ENCODE measurements at regions not wholly inside any gene's neighbourhood (a gene's known extent, or its start where the extent isn't known, plus 50 kb on each side); places are given as distances from the start of the nearest gene placed in this dataset.

DNA sequence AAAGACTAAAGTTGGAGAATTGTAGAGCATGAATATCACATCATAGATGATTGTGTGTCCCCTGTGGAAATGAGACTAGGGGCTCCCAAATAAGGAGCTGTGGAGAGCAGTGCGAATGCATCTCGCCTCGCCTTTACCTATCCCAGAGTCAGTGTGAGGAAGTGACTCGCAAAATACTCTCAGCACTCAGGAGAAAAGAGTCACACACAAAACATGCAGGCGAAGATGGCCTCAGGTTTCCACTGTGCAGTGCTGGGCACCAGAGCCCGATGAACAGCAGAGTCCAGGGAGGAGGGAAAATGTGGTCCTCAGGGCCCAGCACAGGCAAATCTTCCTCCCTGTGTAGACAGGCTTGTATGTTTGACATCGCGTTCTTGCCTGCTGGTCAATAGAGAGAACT lies 126.5 kb upstream of the AFDN start:
- TF ChIP-seq TAF1 (IDR thresholded peaks at IDR 0.05; ENCODE audit: low read depth) (no peak), CREB1 (IDR thresholded peaks at IDR 0.05; ENCODE audit: low read depth) (no peak)
